ENCODE measurements at regions not wholly inside any gene's neighbourhood (a gene's known extent, or its start where the extent isn't known, plus 50 kb on each side); places are given as distances from the start of the nearest gene placed in this dataset.

DNA sequence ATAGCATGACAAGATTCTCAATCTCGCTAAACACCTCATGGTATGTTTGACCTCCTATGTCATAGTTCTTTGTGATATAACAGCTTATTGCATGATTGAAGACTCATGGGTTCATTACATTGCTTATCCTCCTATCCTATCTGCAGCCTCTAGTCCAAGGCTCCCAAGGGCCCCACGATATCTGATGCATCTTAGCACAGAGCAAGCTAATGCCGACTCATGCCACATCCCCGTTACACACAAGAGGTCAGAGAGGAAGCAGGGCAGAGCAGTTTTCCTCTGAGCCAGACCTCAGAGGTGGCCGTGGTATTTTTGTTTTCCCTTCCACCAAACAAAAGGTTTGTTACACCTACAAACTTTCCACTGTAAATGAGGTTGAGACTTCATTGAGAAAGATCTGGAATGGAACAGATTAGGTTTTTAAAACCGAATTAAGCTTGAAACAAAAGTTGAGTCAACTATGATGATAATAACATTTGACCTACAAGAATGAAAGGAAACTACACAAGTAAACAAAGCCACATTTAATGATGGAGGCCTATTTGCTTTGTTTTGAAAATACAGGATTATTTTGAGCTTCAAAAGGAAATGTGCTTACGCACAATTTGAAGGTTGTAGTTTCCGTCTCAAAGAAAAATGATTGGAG is 133.9 kb upstream of the MYLIP start:
- peak; percentile 77 to 78 for DNase-seq
- TF ChIP-seq GATA1 (IDR thresholded peaks at IDR 0.05; ENCODE audit: low read depth, low read length) (no peak), POLR2A (IDR thresholded peaks at IDR 0.05; ENCODE audit: low read length) (no peak)

DNA sequence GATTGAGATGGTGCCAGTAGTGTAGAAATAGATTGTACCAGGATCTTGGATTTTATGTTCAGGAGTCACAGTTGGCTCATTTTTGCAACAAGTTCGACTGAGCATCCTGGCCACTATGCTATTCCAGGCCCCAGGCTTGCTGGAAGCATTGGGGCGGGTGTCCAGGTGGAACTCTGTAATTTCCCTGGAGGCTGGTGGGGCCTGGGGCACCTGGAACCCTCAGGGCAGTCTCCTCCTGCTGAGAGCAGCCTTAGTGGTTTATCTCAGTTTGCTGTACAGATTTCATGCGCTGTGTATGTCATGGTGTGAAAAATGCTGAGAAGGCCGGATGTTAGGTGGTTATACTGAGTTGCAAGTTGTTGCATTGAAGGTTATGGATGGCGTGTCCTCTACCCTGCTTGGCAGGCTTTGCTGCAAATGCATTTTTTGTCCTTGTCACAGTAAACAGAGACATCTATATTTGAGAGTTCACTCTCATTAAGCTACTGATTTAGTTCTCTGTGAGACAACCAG is 135.1 kb upstream of the MYLIP start:
- peak in 1 of 2 experiments; percentile 13 for DNase-seq
- TF ChIP-seq GATA1 (IDR thresholded peaks at IDR 0.05; ENCODE audit: low read depth, low read length) (no peak), POLR2A (IDR thresholded peaks at IDR 0.05; ENCODE audit: low read length) (no peak)

DNA sequence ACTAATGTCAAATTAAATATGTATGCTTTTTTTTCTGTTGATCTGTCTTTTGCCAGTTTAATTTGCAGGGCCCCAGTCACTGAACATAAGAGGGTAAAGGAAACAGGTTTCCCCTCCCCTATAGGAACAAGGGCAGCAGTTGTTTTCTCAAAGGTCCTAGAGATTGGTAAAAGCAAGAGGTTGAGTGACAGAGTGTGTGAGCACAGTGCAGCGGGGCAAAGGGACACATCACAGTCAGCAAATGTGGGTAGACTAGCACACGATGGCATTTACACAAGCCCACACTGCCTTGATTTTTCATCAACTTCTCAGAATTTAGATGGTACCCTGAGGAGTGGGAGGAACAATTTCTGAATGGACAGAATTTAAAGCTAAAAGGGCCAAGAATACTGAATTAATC is 138.7 kb upstream of the MYLIP start:
- DNase-seq, result no peak
- no peak for TF ChIP-seq POLR2A (IDR thresholded peaks at IDR 0.05; ENCODE audit: low read length)

DNA sequence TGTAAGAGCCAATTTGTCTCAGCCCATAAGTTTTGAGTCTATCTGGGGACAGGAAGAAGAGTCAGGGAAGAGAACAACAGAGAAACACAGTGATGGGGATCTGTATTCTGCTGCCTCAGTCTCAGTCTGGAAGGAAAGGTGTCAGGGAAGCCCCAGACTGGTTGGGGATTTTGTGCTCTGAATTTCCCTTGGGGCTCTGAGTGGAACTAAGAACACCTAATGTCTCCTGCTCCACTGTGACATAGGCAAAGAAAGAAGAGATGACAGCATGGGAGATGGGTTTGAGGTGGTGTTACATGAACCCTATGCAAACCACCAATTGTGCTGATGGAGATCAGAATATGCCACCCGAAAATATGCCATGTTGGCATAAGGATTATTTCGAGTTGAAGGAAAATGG is 139.5 kb upstream of the MYLIP start:
- no peak for DNase-seq
- no peak for TF ChIP-seq POLR2A (IDR thresholded peaks at IDR 0.05; ENCODE audit: low read length)
- no peak for TF ChIP-seq GATA1 (IDR thresholded peaks at IDR 0.05; ENCODE audit: low read depth, low read length)

DNA sequence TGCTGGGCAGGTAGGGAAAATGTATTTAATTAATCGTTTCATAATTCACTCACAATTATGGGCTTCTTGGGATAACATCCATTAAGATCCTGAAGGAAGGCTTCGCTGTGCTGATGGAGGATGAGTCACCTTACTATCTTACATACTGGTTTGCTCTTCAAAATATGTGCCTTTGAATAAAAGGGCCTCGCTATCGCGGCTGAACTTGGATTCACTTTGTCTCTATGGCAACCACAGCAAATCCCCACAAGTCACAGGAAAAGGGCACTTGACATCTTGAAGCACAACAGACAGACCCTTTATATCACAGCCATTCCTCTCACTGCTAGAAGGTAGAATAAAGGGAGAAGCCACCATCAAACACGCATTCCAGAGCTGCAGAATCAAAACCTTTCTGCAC is 141.3 kb upstream of the MYLIP start:
- no peak for TF ChIP-seq POLR2A (IDR thresholded peaks at IDR 0.05; ENCODE audit: low read length)
- TF ChIP-seq GATA1 (IDR thresholded peaks at IDR 0.05; ENCODE audit: low read depth, low read length), result no peak
- no peak for DNase-seq

DNA sequence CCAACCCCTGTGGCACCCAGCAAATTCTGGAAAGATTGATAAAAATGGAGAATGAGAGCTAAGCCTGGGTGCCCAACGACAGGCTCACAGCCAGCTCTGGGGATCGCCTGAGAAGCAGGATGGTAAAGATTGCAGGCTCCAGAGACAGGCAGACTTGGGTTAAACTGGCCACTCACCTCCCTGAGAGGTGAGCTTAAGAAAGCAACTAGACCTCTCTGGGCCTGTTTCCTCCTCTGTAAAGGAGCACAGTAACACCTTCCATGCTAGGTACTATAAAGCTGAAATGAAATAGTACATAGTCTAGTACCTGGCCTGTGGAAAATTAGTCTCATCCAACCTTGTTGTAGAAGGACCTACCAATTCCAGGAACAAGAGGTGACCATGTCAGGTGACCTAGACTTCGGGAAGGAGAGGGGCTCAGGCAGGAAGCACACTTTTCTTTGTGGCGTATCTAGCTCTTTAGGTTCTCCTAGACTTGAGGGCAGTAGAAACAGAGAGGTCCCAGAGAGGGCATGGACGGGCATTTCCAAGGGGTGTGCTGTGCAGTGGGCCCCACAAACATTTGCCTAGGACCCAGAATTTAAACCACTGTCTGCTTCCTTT is 142.8 kb upstream of the MYLIP start:
- no peak for DNase-seq
- TF ChIP-seq GATA1 (IDR thresholded peaks at IDR 0.05; ENCODE audit: low read depth, low read length) (no peak), POLR2A (IDR thresholded peaks at IDR 0.05; ENCODE audit: low read length) (no peak)

DNA sequence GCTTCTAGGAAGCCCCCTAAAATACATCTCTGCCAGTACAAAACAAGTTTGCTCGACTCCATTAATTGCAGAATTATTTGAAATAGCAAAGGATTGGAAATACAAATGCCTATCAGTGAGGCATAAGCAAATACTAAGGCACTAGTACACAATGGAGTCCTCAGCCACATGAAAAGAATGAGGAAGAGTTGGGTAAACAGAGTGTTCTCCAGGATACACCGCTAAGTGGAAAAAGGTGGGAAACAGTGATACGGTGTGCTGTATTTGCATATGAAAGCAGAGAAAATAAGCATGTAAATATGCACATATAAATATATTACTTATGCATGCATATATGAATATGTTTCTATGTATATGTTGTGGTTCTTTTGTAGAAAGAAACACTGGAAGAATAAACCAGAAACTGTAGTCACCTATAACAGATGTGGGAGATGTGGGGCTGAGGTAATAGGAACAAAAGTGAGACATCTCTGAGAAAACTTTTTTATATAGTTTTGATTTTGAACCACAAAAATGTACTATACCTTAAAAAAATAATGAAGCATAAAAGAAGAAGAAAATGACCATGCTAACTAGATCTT is 143.4 kb upstream of the MYLIP start:
- DNase-seq, result no peak
- no peak for TF ChIP-seq GATA1 (IDR thresholded peaks at IDR 0.05; ENCODE audit: low read depth, low read length)
- TF ChIP-seq POLR2A (IDR thresholded peaks at IDR 0.05; ENCODE audit: low read length), result no peak

DNA sequence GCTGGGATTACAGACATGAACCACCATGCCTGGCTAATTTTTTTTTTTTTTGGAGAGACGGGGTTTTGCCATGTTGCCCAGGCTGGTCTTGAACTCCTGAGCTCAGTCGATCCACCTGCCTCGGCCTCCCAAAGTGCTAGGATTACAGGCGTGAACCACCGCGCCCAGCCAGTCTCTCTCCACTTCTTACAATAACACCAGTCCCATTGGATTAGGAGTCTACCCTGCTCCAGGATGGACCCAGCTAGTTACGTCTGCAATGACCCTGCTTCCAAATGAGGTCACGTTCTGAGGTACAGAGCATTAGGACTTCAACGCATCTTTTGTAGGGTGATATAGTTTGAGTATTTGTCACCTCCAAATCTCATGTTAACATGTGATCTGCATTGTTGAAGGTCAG is 146.9 kb upstream of the MYLIP start:
- TF ChIP-seq POLR2A (IDR thresholded peaks at IDR 0.05; ENCODE audit: low read length) (no peak), GATA1 (IDR thresholded peaks at IDR 0.05; ENCODE audit: low read depth, low read length) (no peak)
- DNase-seq, result no peak

DNA sequence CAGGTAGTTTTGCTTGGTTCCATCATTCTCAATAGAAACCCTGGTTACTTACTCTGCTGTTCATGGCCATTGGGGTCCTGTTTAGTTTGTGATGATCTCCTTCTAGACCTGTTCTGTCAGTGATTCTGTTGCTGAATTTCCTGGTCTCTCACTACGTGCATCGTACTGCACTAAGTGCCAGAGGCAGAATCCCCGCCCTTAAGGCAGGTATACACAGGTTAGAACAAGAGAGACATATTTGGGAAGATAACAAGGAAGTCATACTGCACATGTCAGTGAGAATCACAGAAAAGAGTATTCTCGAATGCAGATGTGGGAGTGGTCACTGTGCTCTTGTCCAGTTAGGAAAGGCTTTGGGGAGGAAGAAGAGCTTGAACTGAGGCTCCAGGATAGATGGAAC is 148.1 kb upstream of the MYLIP start:
- TF ChIP-seq GATA1 (IDR thresholded peaks at IDR 0.05; ENCODE audit: low read depth, low read length), result no peak
- no peak for TF ChIP-seq POLR2A (IDR thresholded peaks at IDR 0.05; ENCODE audit: low read length)

DNA sequence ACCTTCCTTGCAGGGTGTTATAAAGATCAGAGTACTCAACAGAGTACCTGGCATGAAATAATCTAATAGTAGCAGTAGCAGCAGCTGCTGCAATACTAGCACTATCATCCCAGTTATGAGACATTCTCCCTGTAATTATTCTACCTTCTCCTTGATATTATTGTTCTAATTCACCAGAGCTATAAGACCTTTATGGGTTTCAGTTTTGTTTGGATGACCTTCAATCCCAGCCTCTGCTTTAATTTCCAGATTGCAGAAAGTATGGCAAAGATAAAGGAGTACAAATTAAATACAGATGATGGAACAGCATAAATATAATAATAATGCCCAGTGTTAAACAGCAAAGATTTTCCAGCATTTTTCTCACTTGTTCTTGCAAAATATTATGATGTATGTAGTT is 150.5 kb upstream of the MYLIP start:
- no peak for DNase-seq
- TF ChIP-seq POLR2A (IDR thresholded peaks at IDR 0.05; ENCODE audit: low read length) (no peak), GATA1 (IDR thresholded peaks at IDR 0.05; ENCODE audit: low read depth, low read length) (no peak)

More for the DNA sequence above, 148.1 kb upstream of the MYLIP start:
- DNase-seq, result no peak

DNA sequence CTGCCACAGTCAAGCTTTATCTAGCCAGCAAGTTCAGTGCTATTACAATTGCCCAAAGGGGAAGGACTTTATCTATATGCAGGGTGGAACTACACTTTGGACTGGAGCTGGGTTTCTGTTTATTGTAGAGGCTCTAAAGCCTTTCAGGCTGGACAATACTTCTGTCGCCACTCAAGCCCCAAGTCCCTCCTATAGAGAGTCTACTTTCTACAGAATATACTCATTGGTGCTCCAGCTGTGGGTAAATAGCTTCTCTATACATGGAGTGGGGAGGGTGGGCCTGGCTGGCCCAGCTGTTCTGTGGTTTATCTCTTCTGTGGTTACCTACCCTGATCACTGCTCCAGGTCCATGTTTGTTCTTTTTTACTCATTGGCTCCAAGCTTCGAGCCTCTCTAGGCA is 151.8 kb upstream of the MYLIP start:
- peak in 1 of 2 experiments; percentile 9 for DNase-seq
- TF ChIP-seq POLR2A (IDR thresholded peaks at IDR 0.05; ENCODE audit: low read length) (no peak), GATA1 (IDR thresholded peaks at IDR 0.05; ENCODE audit: low read depth, low read length) (no peak)

DNA sequence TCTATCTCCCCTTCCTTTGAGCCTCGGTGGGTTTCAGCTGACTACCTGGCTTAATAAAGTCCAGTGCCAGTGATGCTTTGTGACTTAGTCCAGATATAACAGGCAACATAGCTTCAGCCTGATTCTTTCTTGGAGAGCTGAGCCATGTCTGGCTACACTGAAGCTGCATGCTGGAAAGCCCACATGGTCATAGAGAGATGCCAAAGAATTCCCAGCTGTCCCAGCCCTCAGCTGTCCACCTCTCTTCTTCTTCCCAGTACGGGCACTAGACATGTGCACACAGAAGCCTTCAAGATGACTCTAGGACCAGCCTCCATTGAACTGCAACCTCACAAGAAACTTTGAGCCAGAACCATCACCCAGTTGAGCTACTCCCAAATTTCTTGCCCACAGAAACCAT is 154.1 kb upstream of the MYLIP start:
- TF ChIP-seq POLR2A (IDR thresholded peaks at IDR 0.05; ENCODE audit: low read length) (no peak), GATA1 (IDR thresholded peaks at IDR 0.05; ENCODE audit: low read depth, low read length) (no peak)

DNA sequence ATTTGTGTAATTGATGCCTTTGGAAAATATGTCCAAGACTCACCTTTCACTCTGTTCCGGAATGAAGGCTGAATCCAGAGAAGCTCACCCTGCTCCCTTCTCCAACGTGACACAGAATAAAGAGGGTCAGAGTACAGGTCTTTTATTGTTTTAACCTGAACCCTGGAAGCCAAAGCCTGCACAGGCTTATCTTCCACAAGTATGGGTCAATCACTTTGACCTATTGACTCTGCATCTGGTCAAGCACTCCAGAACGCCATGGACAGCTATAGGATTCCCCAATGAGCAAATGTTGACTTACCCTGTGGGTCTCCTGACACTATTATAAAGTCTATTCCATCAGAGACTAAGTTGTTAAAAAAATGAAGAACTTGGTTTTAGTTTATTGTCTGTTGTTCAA is 158.4 kb upstream of the MYLIP start:
- TF ChIP-seq POLR2A (IDR thresholded peaks at IDR 0.05; ENCODE audit: low read length) (no peak), GATA1 (IDR thresholded peaks at IDR 0.05; ENCODE audit: low read depth, low read length) (no peak)
- DNase-seq, result no peak

More for the DNA sequence above, 154.1 kb upstream of the MYLIP start:
- no peak for DNase-seq

DNA sequence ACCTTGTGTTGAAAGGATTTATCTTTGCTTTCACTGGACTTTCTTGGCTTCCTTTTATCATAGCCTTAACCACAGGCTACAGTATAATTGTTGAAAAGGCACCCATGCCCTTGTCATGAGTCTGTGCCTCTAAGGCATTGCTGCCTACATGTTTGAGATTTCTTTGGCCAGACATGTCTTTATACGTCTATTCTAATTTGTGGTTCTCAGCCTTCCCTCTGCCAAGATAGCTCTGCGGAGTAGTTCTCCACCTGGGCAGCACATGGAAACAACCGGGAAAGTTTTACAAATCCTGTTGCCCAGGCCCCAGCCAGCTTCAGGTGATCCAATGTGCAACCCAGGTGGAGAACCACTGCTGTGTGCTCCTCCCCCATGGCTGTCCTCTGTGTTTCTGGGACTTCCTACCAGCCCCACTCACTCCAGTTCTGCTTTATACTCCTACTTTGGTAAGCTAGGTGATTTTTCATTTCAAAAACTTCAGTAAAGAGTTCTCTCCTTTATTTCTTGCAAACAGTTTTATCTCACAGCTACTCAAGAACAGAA is 159.6 kb upstream of the MYLIP start:
- TF ChIP-seq GATA1 (IDR thresholded peaks at IDR 0.05; ENCODE audit: low read depth, low read length) (no peak), POLR2A (IDR thresholded peaks at IDR 0.05; ENCODE audit: low read length) (no peak)
- no peak for DNase-seq

DNA sequence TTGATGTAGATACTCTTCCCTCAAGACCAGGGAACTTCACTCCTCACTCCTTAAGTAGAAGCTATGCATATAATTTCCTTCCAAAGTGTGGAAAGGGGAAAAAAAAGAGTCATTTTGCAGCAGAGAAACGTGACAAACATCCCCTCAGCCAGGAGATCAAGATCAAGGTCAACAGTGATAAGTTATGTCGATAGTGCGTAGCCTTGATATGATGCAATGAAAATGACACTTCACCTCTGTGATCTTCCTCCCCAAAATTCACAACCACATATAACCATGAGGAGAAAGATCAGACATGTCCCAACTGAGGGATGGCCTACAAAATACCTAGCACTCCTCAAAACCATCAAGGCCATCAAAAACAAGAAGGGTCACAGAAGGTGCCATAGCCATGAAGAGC is 160.4 kb upstream of the MYLIP start:
- TF ChIP-seq GATA1 (IDR thresholded peaks at IDR 0.05; ENCODE audit: low read depth, low read length), result no peak
- TF ChIP-seq POLR2A (IDR thresholded peaks at IDR 0.05; ENCODE audit: low read length), result no peak
- DNase-seq, result no peak
